ENCODE measurements at regions not wholly inside any gene's neighbourhood (a gene's known extent, or its start where the extent isn't known, plus 50 kb on each side); places are given as distances from the start of the nearest gene placed in this dataset.

DNA sequence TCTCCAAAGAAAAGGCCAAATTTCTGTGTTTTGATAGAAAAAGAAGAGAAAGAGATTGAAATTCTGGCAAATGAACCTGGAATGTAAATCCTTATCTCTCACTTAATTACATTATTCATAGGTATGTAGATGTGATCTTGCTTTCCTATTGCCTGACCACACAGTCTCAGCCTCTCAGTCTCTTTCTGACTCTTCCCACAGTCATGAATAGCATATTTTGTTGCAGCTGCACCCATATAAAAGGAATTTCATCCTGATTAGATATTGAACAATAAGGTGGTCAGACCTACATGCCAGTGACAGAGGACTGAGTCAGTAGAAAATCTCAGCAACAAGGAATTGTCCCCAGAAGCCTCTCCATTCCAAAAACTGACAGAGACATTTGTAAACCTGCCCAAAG, 62.9 kb upstream of the LRRC4C start:
- DNase-seq (ENCODE audit: low read depth, low spot score), result no peak
- no peak for TF ChIP-seq JUN (IDR thresholded peaks at IDR 0.05; ENCODE audit: borderline replicate concordance, insufficient read depth, insufficient read length, low read depth)
- TF ChIP-seq, protein P1, sequence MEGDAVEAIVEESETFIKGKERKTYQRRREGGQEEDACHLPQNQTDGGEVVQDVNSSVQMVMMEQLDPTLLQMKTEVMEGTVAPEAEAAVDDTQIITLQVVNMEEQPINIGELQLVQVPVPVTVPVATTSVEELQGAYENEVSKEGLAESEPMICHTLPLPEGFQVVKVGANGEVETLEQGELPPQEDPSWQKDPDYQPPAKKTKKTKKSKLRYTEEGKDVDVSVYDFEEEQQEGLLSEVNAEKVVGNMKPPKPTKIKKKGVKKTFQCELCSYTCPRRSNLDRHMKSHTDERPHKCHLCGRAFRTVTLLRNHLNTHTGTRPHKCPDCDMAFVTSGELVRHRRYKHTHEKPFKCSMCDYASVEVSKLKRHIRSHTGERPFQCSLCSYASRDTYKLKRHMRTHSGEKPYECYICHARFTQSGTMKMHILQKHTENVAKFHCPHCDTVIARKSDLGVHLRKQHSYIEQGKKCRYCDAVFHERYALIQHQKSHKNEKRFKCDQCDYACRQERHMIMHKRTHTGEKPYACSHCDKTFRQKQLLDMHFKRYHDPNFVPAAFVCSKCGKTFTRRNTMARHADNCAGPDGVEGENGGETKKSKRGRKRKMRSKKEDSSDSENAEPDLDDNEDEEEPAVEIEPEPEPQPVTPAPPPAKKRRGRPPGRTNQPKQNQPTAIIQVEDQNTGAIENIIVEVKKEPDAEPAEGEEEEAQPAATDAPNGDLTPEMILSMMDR (IDR thresholded peaks at IDR 0.05; ENCODE audit: extremely low read depth in 1 of 2, insufficient read depth in 1 of 2, low read depth in 1 of 2, low read length in 2 of 2), result no peak
- TF ChIP-seq, protein P2, sequence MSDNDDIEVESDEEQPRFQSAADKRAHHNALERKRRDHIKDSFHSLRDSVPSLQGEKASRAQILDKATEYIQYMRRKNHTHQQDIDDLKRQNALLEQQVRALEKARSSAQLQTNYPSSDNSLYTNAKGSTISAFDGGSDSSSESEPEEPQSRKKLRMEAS (IDR thresholded peaks at IDR 0.05; ENCODE audit: insufficient read depth, insufficient read length), result no peak
- Histone ChIP-seq H3K27ac (ENCODE audit: insufficient read depth, low read depth, low read length) (no peak overlapping the region), H2AFZ (ENCODE audit: low read depth, low read length) (no peak overlapping the region), H3K9ac (replicated peaks; ENCODE audit: extremely low read depth, insufficient read depth, low read length) (no peak overlapping the region), H3K4me2 (ENCODE audit: insufficient read depth, low read length) (no peak overlapping the region), H3K9me1 (replicated peaks; ENCODE audit: control insufficient read depth, extremely low read depth, insufficient read depth, low read length) (no peaks in the 10 kb centered on the region), H3K27me3 (ENCODE audit: control insufficient read depth in 2 of 2, insufficient read depth in 2 of 2, low read length in 2 of 2) (no peaks in the 10 kb centered on the region), H3K4me3 (replicated peaks in 1 of 3; ENCODE audit: insufficient read depth in 1 of 3, low read depth in 1 of 3, low read length in 3 of 3) (no peak overlapping the region), H3K9me3 (replicated peaks; ENCODE audit: control insufficient read depth, insufficient read depth, low read length) (no peaks in the 10 kb centered on the region), H4K20me1 (replicated peaks; ENCODE audit: control insufficient read depth, extremely low read depth, insufficient read depth, low read length) (no peaks in the 10 kb centered on the region), H3K79me2 (ENCODE audit: control insufficient read depth, insufficient read depth, low read length) (no peaks in the 10 kb centered on the region), H3K4me1 (ENCODE audit: control insufficient read depth, extremely low read depth, insufficient read depth, low read length) (no peaks in the 10 kb centered on the region), H3K36me3 (ENCODE audit: control insufficient read depth in 2 of 2, extremely low read depth in 1 of 2, insufficient read depth in 2 of 2, low read length in 2 of 2) (no peaks in the 10 kb centered on the region)
- dilution Hi-C loops (cut with MboI; ENCODE audit: extremely low pct_ligation_motif_present, low sequenced_read_pairs) (no loop called here), intact Hi-C loops (cut with micrococcal nuclease) (no loop called here)
- ChIA-PET CTCF (interaction anchor here (1.0 kb wide), 1 partner anchor 1229 kb away, joined by 3 read pairs; no protein-coding TSS in a partner anchor), POLR2A (no interaction called here)
- FAIRE-seq, result no peak
- no TSS peak for BruUV-seq (replicated peaks)

DNA sequence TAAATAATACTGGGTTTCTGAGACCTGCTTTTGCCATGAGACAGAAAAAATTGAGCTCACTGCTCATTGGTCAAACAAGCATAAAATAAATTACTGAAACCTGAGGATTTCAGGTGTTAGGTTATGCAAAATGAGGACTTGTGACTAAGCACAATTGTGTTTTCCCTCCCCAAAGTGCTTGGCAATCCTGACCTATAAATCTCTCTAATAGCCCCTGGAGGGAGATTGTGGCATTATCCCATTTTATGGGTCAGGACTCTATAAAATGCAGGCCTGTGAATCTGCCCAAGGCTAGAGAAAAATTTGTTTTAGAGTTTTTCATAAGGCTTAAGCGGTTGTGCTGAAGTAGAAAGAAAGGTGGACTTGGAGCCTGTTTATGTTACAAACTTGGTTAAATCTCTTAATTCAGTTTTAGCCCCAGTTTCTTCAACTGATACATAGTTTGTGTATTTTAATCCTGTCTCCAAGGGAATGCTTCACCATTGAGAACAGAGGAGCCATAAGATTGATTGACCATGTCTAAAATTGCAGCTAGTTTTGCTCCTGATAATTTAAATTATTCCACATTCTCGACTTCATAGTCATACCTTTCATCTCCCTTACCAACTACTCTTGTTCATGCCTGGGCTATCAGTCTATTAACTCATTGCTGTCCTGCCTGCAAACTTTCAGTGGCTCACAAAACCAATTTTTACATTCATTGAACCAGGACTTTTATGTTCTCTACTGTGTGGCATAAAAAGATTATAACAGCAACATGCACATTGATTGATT, 63.6 kb upstream of the LRRC4C start:
- TF ChIP-seq MYC (IDR thresholded peaks at IDR 0.05; ENCODE audit: low read depth, low read length) (no peak), GATA2 (IDR thresholded peaks at IDR 0.05; ENCODE audit: insufficient read depth, insufficient read length, low read depth, low read length) (no peak), FOS (IDR thresholded peaks at IDR 0.05; ENCODE audit: borderline replicate concordance, insufficient read depth, low read length) (no peak), EZH2 (IDR thresholded peaks at IDR 0.05; ENCODE audit: borderline replicate concordance, low read depth, low read length, severe bottlenecking) (no peak), POLR2A (IDR thresholded peaks at IDR 0.05; ENCODE audit: low read depth, low read length) (no peak), POLR2AphosphoS5 (IDR thresholded peaks at IDR 0.05; ENCODE audit: insufficient read depth, low read depth, low read length) (no peak), JUN (IDR thresholded peaks at IDR 0.05; ENCODE audit: borderline replicate concordance, insufficient read depth, insufficient read length, low read depth) (no peak)
- TF ChIP-seq, protein P1 (IDR thresholded peaks at IDR 0.05; ENCODE audit: extremely low read depth in 1 of 2, insufficient read depth in 1 of 2, low read depth in 1 of 2, low read length in 2 of 2), result no peak
- TF ChIP-seq, protein P2 (IDR thresholded peaks at IDR 0.05; ENCODE audit: insufficient read depth, insufficient read length), result no peak
- BruUV-seq (replicated peaks), result no TSS peak
- DNase-seq (ENCODE audit: low read depth, low spot score) (no peak), FAIRE-seq (no peak)
- CTCF ChIA-PET, result no interaction called here
- dilution Hi-C loops (cut with MboI; ENCODE audit: extremely low pct_ligation_motif_present, low sequenced_read_pairs), result no loop called here
- POLR2A ChIA-PET, result no interaction called here
- H3K4me1 ChIP-seq (ENCODE audit: control insufficient read depth, extremely low read depth, insufficient read depth, low read length), result no peaks in the 10 kb centered on the region
- intact Hi-C loops (cut with micrococcal nuclease), result no loop called here
- H3K27me3 ChIP-seq (ENCODE audit: control insufficient read depth in 2 of 2, insufficient read depth in 2 of 2, low read length in 2 of 2), result no peaks in the 10 kb centered on the region
- no peaks in the 10 kb centered on the region for H3K36me3 ChIP-seq (ENCODE audit: control insufficient read depth in 2 of 2, extremely low read depth in 1 of 2, insufficient read depth in 2 of 2, low read length in 2 of 2)
- H3K9ac ChIP-seq (replicated peaks; ENCODE audit: extremely low read depth, insufficient read depth, low read length), result no peak overlapping the region
- H3K4me3 ChIP-seq (replicated peaks in 1 of 3; ENCODE audit: insufficient read depth in 1 of 3, low read depth in 1 of 3, low read length in 3 of 3), result no peak overlapping the region
- H3K9me3 ChIP-seq (replicated peaks; ENCODE audit: control insufficient read depth, insufficient read depth, low read length), result no peaks in the 10 kb centered on the region
- no peaks in the 10 kb centered on the region for H4K20me1 ChIP-seq (replicated peaks; ENCODE audit: control insufficient read depth, extremely low read depth, insufficient read depth, low read length)
- no peaks in the 10 kb centered on the region for H3K79me2 ChIP-seq (ENCODE audit: control insufficient read depth, insufficient read depth, low read length)
- no peak overlapping the region for H3K27ac ChIP-seq (ENCODE audit: insufficient read depth, low read depth, low read length)
- H3K9me1 ChIP-seq (replicated peaks; ENCODE audit: control insufficient read depth, extremely low read depth, insufficient read depth, low read length), result no peaks in the 10 kb centered on the region
- H2AFZ ChIP-seq (ENCODE audit: low read depth, low read length), result no peak overlapping the region
- no peak overlapping the region for H3K4me2 ChIP-seq (ENCODE audit: insufficient read depth, low read length)

All from endothelial cell of umbilical vein (primary cell).